Esophagus (tissue), 2 donors: ENCODE measurements at regions not wholly inside any gene's neighbourhood (a gene's known extent, or its start where the extent isn't known, plus 50 kb on each side); places are given as distances from the start of the nearest gene placed in this dataset.

Source experiments
- H3K27ac ChIP-seq, 2 donors: one replicate each; pipeline ENCODE4 v1.5.1; 2013; ENCODE audit warnings: low read depth in 2 of 2, mild to moderate bottlenecking in 2 of 2, inconsistent platforms in 1 of 2, low read length in 1 of 2, moderate library complexity in 1 of 2
- H3K27me3 ChIP-seq, 2 donors: one replicate each; pipeline ENCODE4 v1.6.1; 2013; ENCODE audit warnings: low read length in 2 of 2, control low read depth in 1 of 2, mild to moderate bottlenecking in 1 of 2; ENCODE audit not compliant: insufficient read depth in 2 of 2, control insufficient read depth in 1 of 2
- H3K36me3 ChIP-seq, 2 donors: one replicate each; pipeline ENCODE4 v1.6.1; 2013; ENCODE audit warnings: low read length in 1 of 2; ENCODE audit not compliant: control insufficient read depth in 2 of 2, insufficient read depth in 2 of 2
- H3K4me1 ChIP-seq, 2 donors: one replicate each; pipeline ENCODE4 v1.6.1; 2013; ENCODE audit warnings: low read length in 1 of 2; ENCODE audit not compliant: control insufficient read depth in 2 of 2, insufficient read depth in 2 of 2
- H3K4me3 ChIP-seq, 2 donors: one replicate each; pipeline ENCODE4 v1.5.1; 2013; ENCODE audit warnings: low read length in 2 of 2, mild to moderate bottlenecking in 2 of 2, low read depth in 1 of 2, moderate library complexity in 1 of 2
- H3K9me3 ChIP-seq, 2 donors: one replicate each; pipeline ENCODE4 v1.6.1; 2013; ENCODE audit warnings: mild to moderate bottlenecking in 2 of 2, low read depth in 1 of 2, low read length in 1 of 2, moderate library complexity in 1 of 2; ENCODE audit not compliant: control insufficient read depth in 2 of 2, insufficient read depth in 1 of 2
- WGBS, 2 donors: extraction: QIAGEN DNeasy Blood & Tissue Kit; methylation state at CpG; one replicate each; pipeline ENCODE4 v1.1.7; 2013; 5-methylcytosine and 5-hydroxymethylcytosine counted together
- donor health status: healthy with polysubstance abuse.
- donor health status: Bipolar disorder and iron deficiency.

DNA sequence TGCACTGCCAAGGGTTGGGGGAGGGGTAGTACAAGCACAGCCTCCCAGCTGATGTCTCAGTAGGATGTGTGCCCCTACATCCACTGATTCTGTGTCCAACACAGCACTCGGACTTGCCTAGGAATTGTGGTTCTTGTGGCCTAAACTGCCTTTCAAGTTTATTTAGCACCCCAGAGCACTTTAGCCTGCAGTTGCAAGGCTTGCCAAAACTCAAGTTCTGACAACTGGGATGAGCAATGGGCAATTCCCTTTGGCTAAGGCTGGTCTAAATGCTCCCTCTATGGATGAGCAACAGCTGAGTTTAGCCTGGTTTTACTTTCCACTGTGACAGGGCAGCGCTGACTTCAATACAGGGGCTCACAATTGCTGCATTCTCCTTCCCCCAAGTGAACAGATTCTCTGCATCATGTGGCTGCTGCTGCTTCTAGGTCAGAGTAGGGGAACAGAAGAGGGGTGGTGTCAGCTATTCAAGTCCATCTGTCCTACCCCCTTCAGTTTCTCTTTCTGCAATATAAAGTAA, 471.5 kb downstream of the PIK3C3 start:
- Histone ChIP-seq H3K4me1 (no peaks in the 10 kb centered on the region), H3K4me3 (no peak overlapping the region), H3K27me3 (no peaks in the 10 kb centered on the region), H3K36me3 (no peaks in the 10 kb centered on the region), H3K9me3 (no peaks in the 10 kb centered on the region), H3K27ac (no peak overlapping the region)
- WGBS, 2 donors: 56 to 64% methylated on average over 2 of the region's 2 CpGs

GRCh38 chr18:42429196-42429595, 474.2 kb downstream of the PIK3C3 start:
- Histone ChIP-seq H3K4me1 (no peaks in the 10 kb centered on the region), H3K4me3 (no peak overlapping the region), H3K27ac (no peak overlapping the region), H3K9me3 (no peaks in the 10 kb centered on the region), H3K36me3 (no peaks in the 10 kb centered on the region), H3K27me3 (no peaks in the 10 kb centered on the region)
- 54 to 65% methylated on average over 5 of the region's 5 CpGs for WGBS, 2 donors

- Histone ChIP-seq H3K4me1 (no peaks in the 10 kb centered on the region), H3K9me3 (no peaks in the 10 kb centered on the region), H3K27me3 (no peaks in the 10 kb centered on the region), H3K4me3 (no peak overlapping the region), H3K36me3 (no peaks in the 10 kb centered on the region), H3K27ac (no peak overlapping the region)
- whole genome bisulfite sequencing, 2 donors: 81 to 95% methylated on average over 1 of the region's 1 CpG
Measured at GRCh38 chr18:42436222-42436765, 481.3 kb downstream of the PIK3C3 start.

GRCh38 chr18:42437001-42437400, 482.0 kb downstream of the PIK3C3 start:
- no peak overlapping the region for H3K27ac ChIP-seq
- H3K9me3 ChIP-seq: no peaks in the 10 kb centered on the region
- H3K4me1 ChIP-seq: no peaks in the 10 kb centered on the region
- no peaks in the 10 kb centered on the region for H3K36me3 ChIP-seq
- H3K27me3 ChIP-seq: no peaks in the 10 kb centered on the region
- WGBS, 2 donors: 84 to 88% methylated on average over 5 of the region's 5 CpGs
- H3K4me3 ChIP-seq: no peak overlapping the region

DNA sequence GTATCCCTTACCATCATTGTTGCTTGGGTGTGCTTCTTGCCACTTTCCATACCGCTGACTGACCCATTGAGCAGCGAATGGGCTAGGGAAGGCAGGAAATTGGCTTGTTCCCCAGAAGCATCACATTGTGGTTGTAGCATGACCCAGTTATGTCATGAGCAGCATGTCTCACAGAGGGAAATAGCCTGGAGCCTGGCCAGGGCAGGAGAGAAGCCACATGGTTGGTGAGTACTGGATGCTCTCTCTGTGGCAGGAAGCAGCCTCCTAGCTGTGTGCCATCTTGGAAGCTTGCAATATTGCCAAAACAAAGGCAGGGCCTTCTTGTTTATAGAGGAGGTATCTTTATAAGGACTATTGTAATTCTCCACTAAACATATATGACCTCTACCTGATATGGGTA, 482.6 kb downstream of the PIK3C3 start:
- Histone ChIP-seq H3K4me1 (no peaks in the 10 kb centered on the region), H3K27me3 (no peaks in the 10 kb centered on the region), H3K36me3 (no peaks in the 10 kb centered on the region), H3K27ac (no peak overlapping the region), H3K4me3 (no peak overlapping the region), H3K9me3 (no peaks in the 10 kb centered on the region)
- WGBS, 2 donors: 80 to 83% methylated on average over 2 of the region's 2 CpGs

GRCh38 chr18:42442656-42443055, 487.6 kb downstream of the PIK3C3 start:
- Histone ChIP-seq H3K36me3 (no peaks in the 10 kb centered on the region), H3K27me3 (no peaks in the 10 kb centered on the region)
- 61 to 65% methylated on average over 3 of the region's 3 CpGs for WGBS, 2 donors

DNA sequence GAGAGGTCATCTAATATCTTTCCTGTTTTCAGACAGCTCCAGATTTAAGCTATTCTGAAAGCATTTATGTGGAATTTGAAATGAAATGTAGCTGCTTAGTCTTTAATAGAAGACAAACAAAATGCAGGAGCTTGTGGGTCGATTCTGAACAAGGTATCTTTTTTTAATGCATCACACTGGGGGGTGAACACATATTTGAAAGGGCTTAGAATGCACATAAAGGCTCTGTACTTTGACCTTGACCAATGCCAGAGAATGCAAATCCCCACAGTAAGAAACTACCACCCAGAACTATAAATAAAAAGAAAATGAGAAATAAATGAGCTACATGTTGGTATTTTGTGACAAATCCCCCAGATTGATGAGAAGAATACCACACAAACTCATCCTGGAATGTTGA, 489.3 kb downstream of the PIK3C3 start:
- WGBS, 2 donors: 31 to 36% methylated on average over 1 of the region's 1 CpG
- H3K4me3 ChIP-seq: no peak overlapping the region

More at GRCh38 chr18:42442656-42443055, 487.6 kb downstream of the PIK3C3 start:
- H3K27ac ChIP-seq: no peak overlapping the region
- H3K9me3 ChIP-seq: peaks cover 0 to 5% of the 10 kb centered on the region in 2 donors
- no peaks in the 10 kb centered on the region for H3K4me1 ChIP-seq
- no peak overlapping the region for H3K4me3 ChIP-seq

DNA sequence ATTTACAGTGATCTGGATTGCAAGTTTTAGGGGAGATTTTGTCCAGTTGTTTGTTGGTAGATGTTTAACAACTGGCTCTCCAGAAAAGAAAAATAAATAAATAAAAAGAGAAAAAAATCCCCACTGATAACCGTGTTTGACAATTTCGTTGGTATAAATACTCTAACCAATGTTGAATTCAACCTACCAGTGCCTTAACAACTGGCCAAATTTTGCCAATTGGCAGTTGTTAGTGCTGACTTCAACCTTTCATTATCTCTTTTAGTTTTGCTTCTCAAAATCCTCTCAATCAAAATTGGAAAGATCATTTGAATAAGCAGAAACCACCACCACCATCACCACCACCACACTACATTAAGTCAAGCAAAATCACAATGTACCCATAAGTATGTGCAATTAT, 490.3 kb downstream of the PIK3C3 start:
- Histone ChIP-seq H3K27me3 (no peaks in the 10 kb centered on the region), H3K4me3 (no peak overlapping the region), H3K9me3 (peaks cover 0 to 5% of the 10 kb centered on the region in 2 donors), H3K27ac (no peak overlapping the region), H3K4me1 (no peaks in the 10 kb centered on the region), H3K36me3 (no peaks in the 10 kb centered on the region)
- WGBS, 2 donors: 65 to 89% methylated on average over 2 of the region's 2 CpGs

More for the DNA sequence above, 489.3 kb downstream of the PIK3C3 start:
- no peaks in the 10 kb centered on the region for H3K36me3 ChIP-seq
- H3K27me3 ChIP-seq: no peaks in the 10 kb centered on the region
- H3K9me3 ChIP-seq: peaks cover 0 to 5% of the 10 kb centered on the region in 2 donors
- H3K4me1 ChIP-seq: no peaks in the 10 kb centered on the region
- no peak overlapping the region for H3K27ac ChIP-seq

- no peaks in the 10 kb centered on the region for H3K4me1 ChIP-seq
- H3K27me3 ChIP-seq: no peaks in the 10 kb centered on the region
- peaks cover 0 to 5% of the 10 kb centered on the region in 2 donors for H3K9me3 ChIP-seq
- no peak overlapping the region for H3K4me3 ChIP-seq
- no peak overlapping the region for H3K27ac ChIP-seq
- H3K36me3 ChIP-seq: no peaks in the 10 kb centered on the region
Measured at GRCh38 chr18:42446195-42446594, 491.2 kb downstream of the PIK3C3 start.

GRCh38 chr18:42447688-42448087, 492.7 kb downstream of the PIK3C3 start:
- H3K36me3 ChIP-seq: no peaks in the 10 kb centered on the region
- no peak overlapping the region for H3K4me3 ChIP-seq
- WGBS, 2 donors: 92 to 94% methylated on average over 1 of the region's 1 CpG
- no peaks in the 10 kb centered on the region for H3K27me3 ChIP-seq
- H3K4me1 ChIP-seq: no peaks in the 10 kb centered on the region
- peaks cover 0 to 5% of the 10 kb centered on the region in 2 donors for H3K9me3 ChIP-seq
- no peak overlapping the region for H3K27ac ChIP-seq
